Kidney capillary endothelial cell (primary cell): ENCODE measurements at regions not wholly inside any gene's neighbourhood (a gene's known extent, or its start where the extent isn't known, plus 50 kb on each side); places are given as distances from the start of the nearest gene placed in this dataset.

Experiments
- DNase-seq: peaks from one replicate; pipeline ENCODE4 v3.0.0-alpha.2; 2018; ENCODE audit warnings: low spot score

DNA sequence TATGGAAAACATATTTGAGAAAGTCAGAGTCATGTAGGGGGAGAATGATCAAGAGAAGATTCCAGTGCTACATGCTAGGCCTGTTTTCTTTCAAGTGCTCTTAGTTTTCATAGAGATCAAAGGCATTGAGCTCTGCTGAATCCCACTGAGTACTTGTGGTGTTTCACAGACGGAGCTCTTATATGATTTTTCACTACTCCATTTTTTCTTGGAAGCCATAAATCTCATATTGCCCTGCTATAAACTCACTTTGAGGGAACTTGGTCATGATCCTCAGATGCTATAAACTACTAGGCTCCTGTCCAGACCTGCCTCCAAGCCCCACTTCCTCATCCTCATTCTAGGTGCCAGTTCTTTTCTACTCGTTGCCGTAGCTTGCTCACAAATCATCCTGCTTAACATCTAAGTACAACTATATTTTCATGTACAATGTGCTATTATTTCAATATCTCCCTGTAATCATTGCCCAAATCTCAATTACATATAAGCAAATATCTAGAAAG is 180.8 kb upstream of the CCDC179 start:
- DNase-seq: no peak

DNA sequence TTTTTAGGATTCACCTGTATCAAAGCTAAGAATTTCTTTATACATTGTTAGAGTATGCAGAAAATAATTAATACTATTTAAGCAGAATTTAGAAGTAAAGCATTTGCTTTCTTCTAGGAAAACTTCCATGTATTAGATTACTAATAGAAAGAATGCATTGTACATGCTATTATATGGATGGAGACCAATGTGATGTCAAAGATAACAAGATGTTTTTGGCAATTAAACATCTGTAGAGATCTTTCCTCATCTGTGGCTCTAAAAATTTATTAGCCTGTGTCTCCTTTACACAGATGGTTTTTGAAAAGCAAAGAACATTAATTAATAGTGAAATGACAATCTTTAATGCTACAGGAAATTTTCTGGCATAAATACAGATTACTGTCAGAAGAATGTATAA is 198.4 kb upstream of the CCDC179 start:
- DNase-seq: no peak

DNA sequence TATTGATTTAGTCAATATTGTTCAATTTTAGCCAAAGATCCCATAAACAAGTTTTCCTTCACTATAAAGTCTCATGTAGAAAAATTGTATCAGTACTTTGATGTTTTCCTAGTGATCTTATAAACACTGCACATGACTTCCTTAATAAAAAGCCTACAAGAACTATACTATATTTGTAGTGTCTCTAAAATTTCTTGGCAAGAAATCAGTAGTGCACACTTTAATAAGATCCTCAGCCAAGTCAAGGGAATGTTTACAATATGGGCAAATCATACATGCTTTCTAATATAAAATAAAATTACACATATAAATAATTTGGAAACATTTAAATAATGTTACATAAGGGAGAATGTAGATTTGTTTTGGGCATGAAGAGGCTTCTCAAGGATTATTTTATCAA is 203.0 kb upstream of the CCDC179 start:
- DNase-seq: no peak

DNA sequence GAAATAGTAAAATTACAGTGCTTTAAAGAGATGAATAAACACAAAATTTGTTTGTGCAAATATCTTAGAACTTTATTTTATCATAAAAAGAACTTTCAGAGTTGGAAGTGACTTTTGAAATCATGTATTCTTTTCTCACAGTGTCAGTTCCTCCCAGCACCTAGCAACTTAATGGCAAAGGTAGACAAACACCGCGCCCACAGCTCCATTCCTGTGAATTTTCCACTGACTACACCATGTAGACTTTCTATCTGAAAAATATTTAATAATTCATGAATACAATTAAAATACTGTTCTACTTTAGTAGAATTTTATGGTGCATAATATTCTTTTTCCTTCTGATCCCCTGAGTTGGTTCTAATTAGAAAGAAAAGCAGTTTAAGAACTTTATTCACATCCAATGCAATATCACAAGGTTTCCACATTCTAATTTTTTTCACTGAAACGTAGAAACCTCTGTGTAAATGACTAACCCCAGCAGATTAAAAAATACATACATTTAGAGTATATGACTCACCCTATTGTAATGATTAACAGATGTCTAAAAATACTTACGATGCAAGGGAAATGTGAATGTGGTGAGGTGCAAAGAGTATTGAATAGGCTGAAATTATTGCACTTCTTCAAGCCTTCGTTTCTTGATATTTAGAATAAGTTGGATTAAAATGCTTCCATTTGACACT is 218.2 kb upstream of the CCDC179 start:
- DNase-seq: peak; percentile 10

DNA sequence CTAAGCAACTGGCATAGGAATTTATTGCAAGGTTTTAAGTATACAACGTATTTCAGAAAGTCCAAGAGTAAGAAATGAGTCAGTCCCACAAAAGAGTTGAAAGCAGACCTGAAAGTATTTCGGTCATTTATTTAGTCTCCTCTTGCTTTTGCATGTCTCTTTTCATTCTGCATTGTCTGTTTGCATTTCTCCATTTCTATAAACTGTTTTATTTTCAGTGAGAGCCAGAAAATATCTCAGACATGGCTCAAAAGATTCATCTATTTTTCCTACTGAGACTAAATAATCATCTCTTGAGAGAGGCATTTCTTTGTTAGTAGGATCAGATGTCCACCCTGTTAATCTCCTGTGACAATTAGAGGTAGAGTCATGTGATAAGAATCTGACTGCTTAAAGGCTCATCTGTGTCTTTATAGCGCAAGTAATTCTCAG is 219.1 kb upstream of the CCDC179 start:
- no peak for DNase-seq

DNA sequence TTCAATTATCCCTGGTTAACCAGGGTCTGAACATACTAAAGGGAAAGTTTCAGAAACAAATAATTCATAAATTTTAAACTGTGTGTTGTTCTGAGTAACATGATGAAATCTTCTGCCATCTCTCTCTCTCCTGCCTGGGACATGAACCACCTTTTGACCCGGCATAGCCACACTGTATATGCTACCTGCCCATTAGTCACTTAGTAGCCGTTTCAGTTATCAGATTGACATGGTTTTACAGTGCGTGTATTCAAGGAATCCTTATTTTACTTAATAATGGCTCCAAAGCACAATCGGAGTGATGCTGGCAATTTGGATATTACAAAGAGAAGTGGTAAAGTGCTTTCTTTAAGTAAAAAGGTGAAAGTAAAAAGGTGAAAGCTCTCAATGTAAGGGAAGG is 227.1 kb upstream of the CCDC179 start:
- DNase-seq: no peak

DNA sequence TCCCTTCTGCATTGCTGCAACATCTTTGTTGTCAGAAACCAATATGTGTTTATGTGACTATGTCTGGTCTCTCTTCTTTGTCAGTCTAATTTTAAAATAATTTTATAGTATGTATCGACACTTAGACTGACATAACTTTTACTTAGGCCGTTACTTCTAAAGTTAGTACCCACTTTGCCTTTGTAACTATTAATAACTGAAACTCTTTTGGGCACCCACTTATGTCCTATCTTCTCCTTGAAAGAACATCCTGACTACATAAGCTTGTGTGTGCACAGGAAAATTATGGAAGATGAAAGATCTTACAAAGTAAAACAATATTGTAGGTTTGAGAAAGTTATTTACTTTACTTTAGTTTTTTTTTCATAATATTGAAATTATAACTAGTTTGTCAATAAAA is 230.4 kb upstream of the CCDC179 start:
- DNase-seq: no peak

DNA sequence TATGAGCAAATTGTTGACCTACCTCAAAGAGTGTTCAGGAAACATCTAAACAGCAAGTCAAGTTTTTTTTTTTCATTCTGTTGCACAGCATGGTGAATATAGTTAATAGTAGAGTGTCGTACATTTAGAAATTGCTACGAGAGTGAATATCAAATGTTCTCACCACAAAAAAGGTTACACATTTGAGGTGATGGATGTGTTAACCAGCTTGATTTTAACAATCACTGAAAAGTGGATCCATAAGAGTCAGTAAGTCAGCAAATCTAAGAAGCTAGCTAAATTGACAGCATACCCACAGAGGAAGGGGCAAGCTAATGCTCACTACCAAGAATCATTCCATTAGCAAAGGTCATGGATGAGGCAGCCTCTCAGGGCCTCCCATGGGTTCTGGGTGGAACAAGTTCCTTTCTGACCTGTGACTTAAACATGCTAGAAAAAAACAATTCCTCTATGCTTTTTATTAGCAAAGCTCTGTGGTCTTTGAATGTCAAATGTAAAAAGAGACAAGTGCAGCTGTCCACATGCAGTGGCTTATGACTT is 235.4 kb upstream of the CCDC179 start:
- DNase-seq: no peak

DNA sequence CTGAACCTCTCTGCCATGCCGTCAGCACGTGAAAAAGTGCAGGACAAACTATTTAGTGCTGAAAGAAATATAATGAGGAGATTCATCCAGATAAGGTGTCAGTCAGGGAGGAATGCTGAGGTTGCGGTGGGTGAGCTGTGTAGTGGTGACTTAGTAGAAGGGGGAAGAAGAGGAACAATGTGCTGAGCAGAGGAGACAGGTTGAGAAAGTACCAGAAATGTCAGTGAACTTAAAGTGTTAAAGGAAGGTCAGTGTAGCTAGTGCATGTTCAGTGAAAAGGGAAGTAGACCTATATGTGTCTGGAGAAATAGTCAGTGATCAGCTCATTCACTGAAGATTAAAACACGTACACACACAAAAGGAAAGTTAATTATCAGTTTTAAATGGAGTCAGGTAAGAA is 237.6 kb upstream of the CCDC179 start:
- no peak for DNase-seq

DNA sequence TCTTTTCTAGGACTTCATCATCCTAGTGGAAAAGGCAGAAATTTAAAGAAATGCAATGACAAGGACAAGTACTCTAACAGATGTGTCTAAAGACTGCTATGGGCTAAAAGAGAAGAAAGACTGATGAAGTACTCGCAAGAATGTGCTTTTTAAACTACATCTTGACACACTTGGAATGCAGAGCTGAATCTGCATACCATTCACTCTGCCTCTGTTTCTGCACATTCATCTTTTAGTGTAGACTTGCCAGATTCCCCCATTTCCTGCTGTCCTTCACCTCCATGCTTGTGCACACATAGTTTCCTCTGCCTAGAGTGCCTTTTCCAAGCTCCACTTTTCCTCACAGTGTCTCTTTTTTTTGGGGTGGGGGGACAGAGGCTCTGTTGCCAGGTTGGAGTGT is 239.0 kb upstream of the CCDC179 start:
- DNase-seq: no peak

DNA sequence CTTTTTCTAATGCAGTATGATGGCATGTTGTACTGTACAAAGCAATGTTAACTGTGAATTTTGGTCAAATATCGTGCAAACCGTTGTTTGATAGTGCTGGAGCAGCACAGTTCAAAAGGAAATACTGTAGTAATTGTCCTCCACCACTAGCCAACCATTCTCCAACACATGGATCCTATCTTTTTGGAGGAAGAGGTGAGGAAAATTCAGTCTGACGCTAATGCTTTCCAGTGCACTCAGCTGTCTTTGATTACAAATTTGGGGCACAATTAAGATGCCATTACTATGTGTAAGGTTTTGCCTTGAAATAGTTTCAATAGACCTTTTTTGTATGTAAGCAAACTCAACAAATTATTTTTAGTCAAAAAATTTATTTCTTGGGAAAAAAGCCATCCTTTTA is 240.5 kb upstream of the CCDC179 start:
- no peak for DNase-seq

DNA sequence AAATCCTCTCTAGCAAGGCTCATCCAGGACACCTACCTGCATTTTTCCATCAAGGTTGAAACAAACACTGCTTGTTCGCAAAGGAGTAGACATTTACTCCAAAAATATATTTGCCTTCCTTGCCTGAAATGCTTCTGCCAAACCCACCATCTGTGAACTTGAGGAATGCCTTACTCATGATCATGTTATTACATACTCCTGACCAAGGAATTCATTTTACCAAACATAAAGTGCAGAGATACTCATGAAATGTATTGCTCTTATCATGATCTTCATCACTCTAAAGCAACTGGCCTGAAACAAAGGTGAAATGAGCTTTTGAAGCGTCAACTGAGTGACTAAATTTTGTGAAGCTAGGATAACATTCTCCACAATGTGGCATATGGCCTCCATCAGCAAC is 243.1 kb upstream of the CCDC179 start:
- no peak for DNase-seq

DNA sequence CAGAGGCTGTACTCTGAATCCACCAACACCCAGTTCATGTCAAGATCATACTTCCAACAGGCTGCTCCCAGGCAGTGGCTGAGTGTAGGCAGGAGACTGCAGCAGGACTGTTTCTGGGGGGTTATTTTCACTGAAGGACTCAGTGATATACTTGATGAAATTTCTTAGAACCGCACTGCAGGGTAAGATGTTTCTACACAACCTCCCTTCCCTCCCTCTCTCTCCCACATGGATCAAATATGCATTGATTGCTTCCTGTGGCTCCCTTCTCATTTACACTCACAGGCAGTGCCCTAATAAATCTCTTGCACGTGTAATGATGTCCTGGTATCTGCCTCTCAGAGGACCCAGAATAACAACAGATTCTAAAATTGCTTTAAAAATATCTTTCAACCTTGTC is 251.3 kb upstream of the CCDC179 start:
- no peak for DNase-seq

DNA sequence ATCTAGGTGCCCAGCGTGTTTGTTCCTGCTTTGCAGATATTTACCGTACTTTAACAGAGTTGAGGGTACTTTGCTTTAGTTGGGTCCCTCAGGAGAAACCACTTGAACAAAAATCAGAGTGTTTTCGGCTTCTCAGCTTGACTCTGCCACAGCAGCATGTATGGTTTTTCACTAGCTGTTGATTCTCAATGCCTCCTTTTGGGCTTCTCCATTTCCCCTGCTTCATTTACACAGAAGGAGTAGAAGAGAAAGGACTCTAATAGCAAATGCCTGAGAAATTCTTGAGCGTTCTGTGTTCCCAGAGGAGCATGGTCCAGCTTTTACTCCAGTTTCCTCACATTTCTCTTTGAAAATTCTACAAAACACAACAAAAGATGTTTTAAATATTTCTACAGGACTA is 252.1 kb upstream of the CCDC179 start:
- DNase-seq: no peak

DNA sequence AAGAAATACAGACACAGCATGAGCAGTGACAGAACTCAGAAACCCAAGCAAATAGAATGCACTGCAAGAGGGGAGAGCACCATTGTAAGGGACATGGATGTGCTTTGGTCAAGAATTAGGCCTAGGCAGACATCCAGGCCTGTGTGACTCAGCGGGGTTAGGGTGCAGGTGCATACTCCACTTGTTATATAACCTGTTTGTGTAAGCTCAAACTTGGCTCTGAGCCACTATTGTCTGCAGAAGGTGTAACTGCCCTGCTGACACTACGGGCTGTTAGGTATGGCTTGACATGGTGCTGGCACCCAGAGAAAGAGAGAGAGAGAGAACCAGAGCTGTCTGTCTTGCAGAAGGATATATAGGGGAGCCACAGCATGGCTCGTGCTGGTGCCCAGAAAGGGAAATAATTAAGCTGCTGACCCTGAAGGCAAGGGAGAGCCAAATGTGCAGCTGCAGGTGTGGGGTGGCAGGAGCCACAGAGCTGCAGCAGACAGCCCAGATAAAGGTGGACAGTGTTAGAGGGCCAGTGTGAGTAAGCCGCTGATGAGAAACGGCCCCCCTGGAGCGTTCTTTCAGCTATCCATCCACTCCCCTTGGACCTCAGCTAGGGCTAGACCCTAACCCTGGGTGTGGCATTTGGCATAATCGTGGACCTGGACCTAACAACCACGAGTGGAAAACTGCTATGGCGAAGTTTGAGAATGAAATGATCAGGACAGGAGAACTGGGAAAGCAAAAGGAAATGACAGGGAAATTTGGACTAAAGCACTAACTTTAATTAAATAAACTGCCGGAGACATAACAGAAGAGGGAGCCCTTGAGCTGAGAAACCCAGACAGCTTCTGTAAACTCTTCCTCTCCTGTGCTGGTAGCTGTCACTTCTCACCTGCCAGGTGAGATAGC is 253.0 kb upstream of the CCDC179 start:
- peak; percentile 26 for DNase-seq

DNA sequence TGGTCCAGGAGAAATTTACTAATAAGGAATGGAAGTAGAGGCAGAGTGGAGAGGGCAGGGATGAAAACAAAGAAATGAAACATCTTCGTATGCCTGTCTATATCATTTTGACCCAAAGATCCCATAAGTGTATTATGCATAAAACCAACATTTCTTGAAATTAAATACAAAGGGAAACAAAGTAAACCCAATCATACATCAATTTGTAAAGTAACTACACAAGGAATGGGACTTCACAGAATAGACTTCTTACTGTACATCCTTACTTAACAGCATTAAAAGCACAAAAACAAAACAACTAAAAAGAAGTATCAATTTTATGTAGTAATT is 253.6 kb upstream of the CCDC179 start:
- no peak for DNase-seq

DNA sequence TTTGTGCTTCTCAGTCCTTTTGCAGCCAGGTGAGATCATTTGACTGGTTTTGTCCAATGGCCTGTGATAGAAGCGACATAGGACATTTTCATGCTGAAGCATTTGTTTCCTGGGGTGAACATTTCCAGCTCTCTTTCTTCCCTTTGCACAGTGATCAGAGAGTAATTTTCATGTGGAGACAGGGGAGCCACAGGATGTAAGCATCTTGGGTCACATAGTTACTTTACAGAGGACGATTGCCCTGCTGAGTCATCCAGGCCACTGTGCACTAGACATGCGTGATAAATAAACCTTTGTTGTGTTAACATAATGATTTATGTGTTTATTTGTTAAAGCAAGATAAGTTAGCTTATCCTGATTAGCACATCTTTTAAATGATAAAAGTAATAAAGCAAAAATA is 263.5 kb upstream of the CCDC179 start:
- DNase-seq: peak; percentile 47

DNA sequence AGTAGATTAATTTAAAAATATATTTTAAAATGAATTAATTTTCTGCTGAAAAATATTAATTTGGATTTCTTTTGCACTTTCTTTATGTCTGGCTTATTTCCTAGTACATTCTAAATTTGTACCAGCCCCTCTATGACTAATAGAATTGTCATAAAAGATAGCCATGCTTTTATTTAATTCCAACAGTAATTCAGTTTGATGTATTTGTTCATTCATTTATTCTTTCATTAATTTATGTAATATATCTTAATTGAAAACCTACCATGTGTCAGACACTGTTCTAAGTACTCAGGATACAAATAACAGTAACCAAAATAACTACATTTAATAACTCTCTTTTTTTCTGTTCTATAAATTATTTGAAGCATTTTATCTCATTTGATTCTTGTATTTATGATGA is 264.0 kb upstream of the CCDC179 start:
- peak; percentile 11 for DNase-seq

DNA sequence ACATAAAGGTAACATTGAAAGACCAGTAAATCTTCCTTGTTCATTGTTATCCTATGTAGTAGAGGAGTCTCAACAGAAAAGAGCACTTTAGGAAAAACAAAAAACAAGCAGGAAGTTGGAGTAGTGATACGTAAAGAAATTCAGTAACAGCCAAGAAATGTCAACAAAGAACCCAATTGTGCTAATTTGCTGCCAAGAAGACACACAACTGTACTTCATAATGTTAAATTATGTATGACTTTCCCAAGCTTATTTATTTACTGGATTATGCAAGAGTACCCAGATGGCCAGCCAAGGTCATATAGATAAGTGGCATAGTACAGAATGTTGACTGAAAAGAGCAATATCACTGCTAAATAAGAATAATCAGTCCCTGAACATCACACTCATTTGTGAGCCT is 264.7 kb upstream of the CCDC179 start:
- DNase-seq: no peak

DNA sequence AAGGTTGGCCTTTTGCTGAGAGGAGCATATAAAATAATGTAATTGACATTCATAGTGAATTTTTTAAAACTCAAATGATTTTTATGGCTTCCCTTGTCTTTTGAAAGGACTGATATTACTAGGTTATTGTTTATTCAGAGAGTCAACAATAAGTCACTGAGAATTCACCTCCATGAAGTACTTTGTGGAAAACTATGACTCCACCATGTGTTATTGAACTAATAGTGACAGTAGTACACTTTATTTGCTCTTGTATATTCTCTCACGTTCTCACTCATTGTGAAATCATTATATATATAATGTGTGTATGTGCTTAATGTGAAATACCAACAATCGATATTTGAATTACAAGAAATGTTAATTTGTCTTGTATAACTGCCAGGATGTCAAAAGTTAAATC is 267.4 kb upstream of the CCDC179 start:
- no peak for DNase-seq

DNA sequence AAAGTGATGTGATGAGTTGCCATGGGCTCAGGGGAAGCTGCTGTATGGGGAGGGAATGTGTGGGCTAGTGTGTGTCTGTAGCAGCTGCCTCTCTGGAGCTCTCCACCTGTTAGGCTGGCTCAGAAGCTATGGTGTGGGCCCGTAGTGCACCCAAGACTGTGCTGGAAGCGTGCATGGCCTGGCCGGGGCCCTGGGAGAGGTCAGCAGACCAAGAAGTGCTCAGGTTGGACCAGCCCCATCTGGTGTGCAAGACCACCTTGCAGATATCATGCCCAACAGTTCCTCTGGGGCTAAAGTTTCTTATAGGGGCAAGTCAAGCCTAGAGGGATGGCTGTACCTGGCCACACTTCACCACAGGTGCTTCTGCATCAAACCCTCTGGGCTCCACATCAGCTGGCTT is 274.4 kb upstream of the CCDC179 start:
- DNase-seq: no peak

DNA sequence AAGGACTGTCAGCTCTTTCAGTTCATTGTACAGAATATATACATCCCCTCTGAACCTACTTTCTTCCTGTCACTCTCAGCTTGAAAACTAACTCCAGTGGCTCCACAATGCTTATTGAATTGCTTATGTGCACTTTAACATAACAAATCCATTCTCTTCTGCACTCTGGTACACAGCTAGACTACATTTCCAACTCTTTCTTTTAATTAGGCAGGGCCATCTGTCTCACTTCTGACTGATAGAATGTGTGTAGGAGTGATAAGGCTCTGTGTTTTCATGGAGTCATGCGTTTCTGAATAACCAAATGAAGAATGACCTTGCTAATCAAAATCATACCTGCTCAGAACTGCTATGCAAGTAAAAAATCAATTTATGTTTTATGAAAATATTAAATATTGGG is 278.5 kb upstream of the CCDC179 start:
- DNase-seq: no peak

DNA sequence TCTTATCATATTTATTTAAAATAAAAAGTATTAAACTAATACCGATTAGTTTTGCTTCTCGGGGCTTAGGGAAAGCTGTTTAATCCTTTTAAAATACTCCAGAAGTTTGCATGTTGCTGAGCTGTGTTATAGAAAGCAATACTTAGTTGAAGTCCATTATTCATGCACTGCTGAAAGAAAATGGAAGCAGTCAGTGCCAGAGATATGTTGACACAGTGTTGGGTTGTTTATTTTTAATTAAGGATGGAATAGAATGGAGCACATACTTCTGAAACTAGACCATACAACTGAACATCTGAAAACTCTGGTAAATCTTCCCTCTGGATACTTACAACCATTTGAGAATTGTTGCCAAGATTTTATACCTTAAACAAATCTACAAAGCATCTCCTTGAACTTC is 282.7 kb upstream of the CCDC179 start:
- DNase-seq: no peak
